ENCODE measurements at regions not wholly inside any gene's neighbourhood (a gene's known extent, or its start where the extent isn't known, plus 50 kb on each side); places are given as distances from the start of the nearest gene placed in this dataset.

GRCh38 chr4:159592898-159593556 lies 490.1 kb downstream of the RAPGEF2 start:
- TF ChIP-seq CTCF (IDR thresholded peaks at IDR 0.05) (no peak), POLR2A (IDR thresholded peaks at IDR 0.05; ENCODE audit: low read depth) (no peak), POLR2AphosphoS5 (IDR thresholded peaks at IDR 0.05) (no peak), EP300 (IDR thresholded peaks at IDR 0.05) (no peak)

Data from esophagus muscularis mucosa (tissue), 4 donors.